Karpas-422 (cell line): ENCODE measurements at regions not wholly inside any gene's neighbourhood (a gene's known extent, or its start where the extent isn't known, plus 50 kb on each side); places are given as distances from the start of the nearest gene placed in this dataset.

Experiments
- DNase-seq: peaks from one replicate; pipeline ENCODE4 v3.0.0-alpha.2; 2015
- H2AFZ ChIP-seq: fragments of 200-600 bp; sonication (generic); 2 replicates; pipeline ENCODE4 v1.6.1; 2014; ENCODE audit warnings: antibody characterized with exemption, low read length, mixed read lengths
- H3K27ac ChIP-seq: fragments of 200-600 bp; sonication (generic); 2 replicates; pipeline ENCODE4 v1.5.1; 2014; ENCODE audit warnings: mild to moderate bottlenecking, low read length, moderate library complexity
- H3K27me3 ChIP-seq: fragments of 200-600 bp; sonication (generic); 2 replicates; pipeline ENCODE4 v1.6.1; 2014; ENCODE audit warnings: low read length, mixed read lengths
- H3K36me3 ChIP-seq: fragments of 200-600 bp; sonication (generic); 2 replicates; pipeline ENCODE4 v1.6.1; 2014; ENCODE audit warnings: low read length, mixed read lengths; ENCODE audit not compliant: insufficient read depth
- H3K4me1 ChIP-seq: fragments of 200-600 bp; sonication (generic); 2 replicates; pipeline ENCODE4 v1.6.1; 2014; ENCODE audit warnings: mild to moderate bottlenecking, low read length, mixed read lengths
- H3K4me2 ChIP-seq: fragments of 200-600 bp; sonication (generic); 2 replicates; pipeline ENCODE4 v1.6.1; 2014; ENCODE audit warnings: low read length, low read depth, mild to moderate bottlenecking; ENCODE audit not compliant: poor library complexity, severe bottlenecking
- H3K4me3 ChIP-seq: fragments of 200-600 bp; sonication (generic); 2 replicates; pipeline ENCODE4 v1.5.1; 2014; ENCODE audit warnings: mild to moderate bottlenecking, antibody characterized with exemption, low read length, mixed read lengths
- H3K79me2 ChIP-seq: fragments of 200-600 bp; sonication (generic); 2 replicates; pipeline ENCODE4 v1.6.1; 2014; ENCODE audit warnings: mild to moderate bottlenecking, low read length, mixed read lengths
- H3K9ac ChIP-seq: fragments of 200-600 bp; sonication (generic); 2 replicates; pipeline ENCODE4 v1.6.0; 2014; ENCODE audit warnings: low read length
- H3K9me2 ChIP-seq: fragments of 200-600 bp; sonication (generic), shearing (Covaris generic); replicated peaks from 2 replicates; pipeline ENCODE4 v1.6.0; 2014; ENCODE audit warnings: mild to moderate bottlenecking, low read length, moderate library complexity; ENCODE audit not compliant: insufficient read depth
- H3K9me3 ChIP-seq: fragments of 300-700, 200-600 bp; sonication (generic); 2 replicates; pipeline ENCODE4 v1.6.1; 2014; ENCODE audit warnings: low read length, mixed read lengths
- H4K20me1 ChIP-seq: fragments of 200-600 bp; sonication (generic); 2 replicates; pipeline ENCODE4 v1.6.1; 2014; ENCODE audit warnings: mild to moderate bottlenecking, antibody characterized with exemption, low read length, low read depth; ENCODE audit not compliant: insufficient read depth

GRCh38 chr13:33494596-33495204 lies 209.1 kb upstream of the STARD13 start:
- Histone ChIP-seq H3K4me2 (no peak overlapping the region), H3K9me3 (no peaks in the 10 kb centered on the region), H3K9ac (no peak overlapping the region)

GRCh38 chr13:33496336-33496735 lies 210.8 kb upstream of the STARD13 start:
- H3K79me2 ChIP-seq: no peaks in the 10 kb centered on the region
- no peak overlapping the region for H2AFZ ChIP-seq

More at GRCh38 chr13:33494596-33495204, 209.1 kb upstream of the STARD13 start:
- Histone ChIP-seq H2AFZ (no peak overlapping the region), H3K27me3 (no peaks in the 10 kb centered on the region), H3K4me3 (no peak overlapping the region), H4K20me1 (no peaks in the 10 kb centered on the region), H3K79me2 (no peaks in the 10 kb centered on the region), H3K4me1 (no peaks in the 10 kb centered on the region; the same call in 1 of the 2 replicates), H3K27ac (no peak overlapping the region), H3K9me2 (no peaks in the 10 kb centered on the region; the same call in 1 of the 2 replicates), H3K36me3 (no peaks in the 10 kb centered on the region)
- DNase-seq: no peak

GRCh38 chr13:33497146-33497845 lies 211.7 kb upstream of the STARD13 start:
- H3K9me3 ChIP-seq: no peaks in the 10 kb centered on the region
- H3K9ac ChIP-seq: no peak overlapping the region
- no peak overlapping the region for H3K4me2 ChIP-seq
- no peaks in the 10 kb centered on the region for H3K79me2 ChIP-seq
- H3K36me3 ChIP-seq: no peaks in the 10 kb centered on the region
- H3K27ac ChIP-seq: no peak overlapping the region
- no peak overlapping the region for H2AFZ ChIP-seq
- no peak overlapping the region for H3K4me3 ChIP-seq
- H3K27me3 ChIP-seq: no peaks in the 10 kb centered on the region
- H3K4me1 ChIP-seq: no peaks in the 10 kb centered on the region; the same call in 1 of the 2 replicates
- no peaks in the 10 kb centered on the region; the same call in 1 of the 2 replicates for H3K9me2 ChIP-seq
- no peak for DNase-seq
- H4K20me1 ChIP-seq: no peaks in the 10 kb centered on the region

More at GRCh38 chr13:33496336-33496735, 210.8 kb upstream of the STARD13 start:
- H3K27ac ChIP-seq: no peak overlapping the region
- no peak overlapping the region for H3K4me3 ChIP-seq
- no peaks in the 10 kb centered on the region for H3K27me3 ChIP-seq
- H3K4me2 ChIP-seq: no peak overlapping the region
- H3K9me3 ChIP-seq: no peaks in the 10 kb centered on the region
- H3K36me3 ChIP-seq: no peaks in the 10 kb centered on the region
- no peaks in the 10 kb centered on the region; the same call in 1 of the 2 replicates for H3K4me1 ChIP-seq
- DNase-seq: no peak
- no peaks in the 10 kb centered on the region; the same call in 1 of the 2 replicates for H3K9me2 ChIP-seq
- H4K20me1 ChIP-seq: no peaks in the 10 kb centered on the region
- no peak overlapping the region for H3K9ac ChIP-seq

GRCh38 chr13:33508060-33508459 lies 222.5 kb upstream of the STARD13 start:
- Histone ChIP-seq H3K4me3 (no peak overlapping the region), H3K27ac (no peak overlapping the region), H3K4me1 (no peaks in the 10 kb centered on the region), H3K79me2 (no peaks in the 10 kb centered on the region), H3K9me2 (no peaks in the 10 kb centered on the region), H3K36me3 (no peaks in the 10 kb centered on the region), H3K27me3 (no peaks in the 10 kb centered on the region), H4K20me1 (no peaks in the 10 kb centered on the region), H3K4me2 (no peak overlapping the region), H3K9me3 (no peaks in the 10 kb centered on the region), H2AFZ (no peak overlapping the region), H3K9ac (no peak overlapping the region)
- no peak for DNase-seq

GRCh38 chr13:33509642-33510229 lies 224.2 kb upstream of the STARD13 start:
- DNase-seq: no peak
- Histone ChIP-seq H3K9me2 (no peaks in the 10 kb centered on the region), H4K20me1 (no peaks in the 10 kb centered on the region), H3K4me3 (no peak overlapping the region), H3K9me3 (no peaks in the 10 kb centered on the region), H3K4me2 (no peak overlapping the region), H3K4me1 (peaks cover 3% of the 10 kb centered on the region), H2AFZ (no peak overlapping the region), H3K27ac (no peak overlapping the region), H3K79me2 (no peaks in the 10 kb centered on the region), H3K27me3 (no peaks in the 10 kb centered on the region), H3K9ac (no peak overlapping the region), H3K36me3 (no peaks in the 10 kb centered on the region)

GRCh38 chr13:33510350-33510970 lies 224.9 kb upstream of the STARD13 start:
- H2AFZ ChIP-seq: no peak overlapping the region
- H3K79me2 ChIP-seq: no peaks in the 10 kb centered on the region
- no peaks in the 10 kb centered on the region for H3K9me3 ChIP-seq
- H3K4me1 ChIP-seq: peaks cover 4% of the 10 kb centered on the region
- H4K20me1 ChIP-seq: no peaks in the 10 kb centered on the region
- no peaks in the 10 kb centered on the region for H3K36me3 ChIP-seq
- H3K4me2 ChIP-seq: no peak overlapping the region
- no peak overlapping the region for H3K9ac ChIP-seq
- no peaks in the 10 kb centered on the region for H3K27me3 ChIP-seq
- no peak overlapping the region for H3K4me3 ChIP-seq
- no peak overlapping the region for H3K27ac ChIP-seq
- DNase-seq: no peak
- H3K9me2 ChIP-seq: no peaks in the 10 kb centered on the region

- Histone ChIP-seq H4K20me1 (no peaks in the 10 kb centered on the region), H3K4me1 (peaks cover 6% of the 10 kb centered on the region), H3K27me3 (no peaks in the 10 kb centered on the region), H3K9me2 (no peaks in the 10 kb centered on the region), H3K27ac (no peak overlapping the region), H3K36me3 (no peaks in the 10 kb centered on the region), H3K9ac (no peak overlapping the region), H2AFZ (no peak overlapping the region), H3K4me3 (no peak overlapping the region), H3K9me3 (no peaks in the 10 kb centered on the region), H3K4me2 (no peak overlapping the region), H3K79me2 (no peaks in the 10 kb centered on the region)
- DNase-seq: no peak
These were observed 227.5 kb upstream of the STARD13 start for GRCh38 chr13:33512880-33513554.
